HUES6 (cell line): ENCODE measurements at regions not wholly inside any gene's neighbourhood (a gene's known extent, or its start where the extent isn't known, plus 50 kb on each side); places are given as distances from the start of the nearest gene placed in this dataset.
"Not testable (repeated sequence)": the region's sequence is repeated elsewhere in the genome, so short reads cannot be mapped to it uniquely, and the experiment has no call there.

Source experiments
- H3K27ac ChIP-seq: 2 replicates; pipeline ENCODE4 v1.7.0; 2013; ENCODE audit warnings: low read depth, mild to moderate bottlenecking, low read length, inconsistent platforms
- H3K27me3 ChIP-seq: 2 replicates; pipeline ENCODE4 v1.6.1; 2013; ENCODE audit warnings: low read length; ENCODE audit not compliant: control insufficient read depth, insufficient read depth
- H3K36me3 ChIP-seq: 2 replicates; pipeline ENCODE4 v1.6.1; 2013; ENCODE audit warnings: low read length; ENCODE audit not compliant: control insufficient read depth, insufficient read depth
- H3K4me1 ChIP-seq: 2 replicates; pipeline ENCODE4 v1.6.1; 2013; ENCODE audit warnings: low read length; ENCODE audit not compliant: control insufficient read depth, insufficient read depth
- H3K4me3 ChIP-seq: 2 replicates; pipeline ENCODE4 v1.5.1; 2013; ENCODE audit warnings: low read depth, low read length
- H3K9ac ChIP-seq: one replicate; pipeline ENCODE4 v1.6.1; 2013; ENCODE audit warnings: mild to moderate bottlenecking, low read length
- H3K9me3 ChIP-seq: 2 replicates; pipeline ENCODE4 v1.6.1; 2013; ENCODE audit warnings: low read depth, low read length; ENCODE audit not compliant: control insufficient read depth, insufficient read depth

DNA sequence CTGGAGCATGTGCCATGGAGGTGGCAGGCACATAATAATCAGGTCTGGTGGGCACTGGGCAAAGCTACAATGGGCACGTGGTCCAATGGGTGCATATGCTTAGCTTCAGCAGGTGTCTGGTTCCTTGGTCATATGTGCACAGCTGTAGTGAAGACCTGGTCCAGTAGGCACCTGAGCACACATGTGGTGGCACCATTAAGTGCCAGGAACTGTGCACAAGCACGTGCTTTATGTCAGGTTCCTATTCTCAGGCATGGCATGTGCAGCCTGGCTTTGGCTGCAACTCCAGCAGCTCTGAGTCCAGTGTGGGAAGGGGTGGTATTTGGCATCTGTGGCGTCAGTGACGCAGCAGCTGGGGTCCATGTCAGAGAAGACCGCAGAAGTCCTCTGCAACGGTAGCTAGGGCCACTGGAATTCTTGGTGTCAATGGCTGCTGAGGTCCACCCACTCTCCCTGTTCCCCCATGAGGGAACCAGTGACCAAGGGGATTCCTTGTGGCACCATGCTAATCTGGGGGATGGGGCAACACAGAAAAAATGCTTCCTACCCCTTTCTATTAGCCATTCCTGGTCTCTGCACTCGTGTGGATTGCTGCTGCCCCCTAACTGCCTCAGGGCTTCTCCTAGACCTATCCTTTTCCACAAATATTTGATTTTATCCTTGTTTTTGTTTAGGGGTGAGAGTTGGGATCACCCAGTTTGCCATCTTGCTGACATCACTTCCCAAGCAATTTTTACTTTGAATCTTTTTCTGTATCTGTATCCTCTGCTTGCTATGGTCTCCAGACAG is 262.9 kb upstream of the MAP2 start:
- H3K4me1 ChIP-seq = peaks cover 8% of the 10 kb centered on the region; the same call in 1 of the 2 replicates
- H3K4me3 ChIP-seq = no peak overlapping the region
- no peaks in the 10 kb centered on the region for H3K27me3 ChIP-seq
- H3K9me3 ChIP-seq = no peaks in the 10 kb centered on the region
- H3K27ac ChIP-seq = no peak overlapping the region
- no peak overlapping the region for H3K9ac ChIP-seq
- no peaks in the 10 kb centered on the region for H3K36me3 ChIP-seq

DNA sequence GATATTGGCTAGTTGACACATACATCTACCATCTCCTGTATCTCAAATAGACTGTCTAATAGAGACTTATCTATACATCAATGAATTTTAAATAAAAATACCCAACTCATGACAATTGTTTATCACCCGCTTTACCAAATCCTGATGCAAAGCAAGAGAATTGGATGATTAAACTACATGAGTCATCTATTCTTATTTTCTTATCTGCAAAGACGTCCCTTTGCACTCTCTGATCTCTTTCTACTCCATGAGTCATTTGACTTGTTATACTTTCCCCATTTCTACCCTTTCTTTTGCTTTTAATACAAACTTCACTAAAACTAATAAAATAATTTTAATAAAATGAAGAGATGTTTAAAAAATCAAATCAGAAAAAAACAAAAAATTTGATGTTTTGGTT is 261.7 kb upstream of the MAP2 start:
- H3K4me3 ChIP-seq = no peak overlapping the region
- no peak overlapping the region for H3K9ac ChIP-seq
- no peaks in the 10 kb centered on the region for H3K36me3 ChIP-seq
- peaks cover 4% of the 10 kb centered on the region; the same call in 1 of the 2 replicates for H3K4me1 ChIP-seq
- H3K27ac ChIP-seq = no peak overlapping the region
- H3K27me3 ChIP-seq = no peaks in the 10 kb centered on the region
- no peaks in the 10 kb centered on the region for H3K9me3 ChIP-seq

DNA sequence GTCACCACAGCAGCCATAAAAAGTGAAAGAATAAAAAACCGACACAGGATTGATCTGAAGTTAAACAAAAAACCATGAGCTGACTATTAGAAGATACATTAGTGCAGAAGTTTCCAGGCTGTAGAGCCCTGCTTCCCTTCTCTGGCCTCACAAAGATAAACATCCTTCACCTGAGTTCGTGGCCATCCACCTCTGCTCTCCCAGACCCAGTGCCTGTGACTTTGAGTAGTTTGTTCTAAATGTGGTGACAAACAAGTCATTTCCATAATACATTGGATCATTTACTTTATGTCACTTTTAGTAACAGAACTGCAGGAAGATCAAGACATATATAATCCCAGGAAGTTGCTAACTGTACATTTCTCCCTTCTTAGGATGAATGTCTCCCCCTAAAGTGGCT is 241.9 kb upstream of the MAP2 start:
- Histone ChIP-seq H3K9me3 (no peaks in the 10 kb centered on the region), H3K36me3 (no peaks in the 10 kb centered on the region), H3K4me3 (no peak overlapping the region), H3K27ac (no peak overlapping the region), H3K9ac (no peak overlapping the region), H3K4me1 (no peaks in the 10 kb centered on the region), H3K27me3 (no peaks in the 10 kb centered on the region)

DNA sequence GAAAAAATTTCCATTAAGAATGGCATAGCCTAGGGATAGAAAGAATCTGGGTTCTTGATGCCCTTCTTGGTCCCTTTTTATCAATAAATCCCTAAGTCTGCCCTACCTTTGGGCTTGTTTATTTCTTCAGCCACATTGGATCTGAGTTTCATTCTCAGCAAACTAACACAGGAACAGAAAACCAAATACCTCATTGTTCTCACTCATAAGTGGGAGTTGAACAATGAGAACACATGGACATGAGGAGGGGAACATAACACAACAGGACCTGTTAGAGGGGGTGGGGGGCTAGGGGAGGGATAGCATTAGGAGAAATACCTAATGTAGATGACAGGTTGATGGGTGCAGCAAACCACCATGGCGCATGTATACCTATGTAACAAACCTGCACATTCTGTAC is 237.0 kb upstream of the MAP2 start:
- not testable (repeated sequence) for H3K27ac ChIP-seq, H3K36me3 ChIP-seq, H3K27me3 ChIP-seq, H3K9ac ChIP-seq, H3K9me3 ChIP-seq, H3K4me3 ChIP-seq, H3K4me1 ChIP-seq

- no peak overlapping the region for H3K9ac ChIP-seq
- no peak overlapping the region for H3K27ac ChIP-seq
Measured at GRCh38 chr2:209189893-209190292, 234.0 kb upstream of the MAP2 start.

DNA sequence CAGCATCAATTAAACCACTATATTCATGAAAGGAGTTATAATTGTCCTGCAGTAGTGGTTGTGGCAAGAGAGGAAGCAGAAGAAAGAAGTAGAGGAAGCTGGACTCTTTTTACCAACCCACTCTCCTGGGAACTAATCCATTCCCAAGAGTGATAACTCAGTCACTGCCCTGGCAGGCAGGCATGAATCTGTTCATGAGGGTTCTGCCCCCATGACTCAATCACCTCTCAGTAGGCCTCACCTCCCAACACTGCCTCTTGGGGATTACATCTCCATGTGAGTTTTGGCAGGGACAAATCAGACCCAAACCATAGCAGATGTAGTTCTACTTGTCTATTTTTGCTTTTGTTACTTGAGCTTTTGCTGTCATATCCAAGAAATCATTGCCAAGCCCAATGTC is 232.7 kb upstream of the MAP2 start:
- Histone ChIP-seq H3K4me3 (no peak overlapping the region), H3K27me3 (no peaks in the 10 kb centered on the region), H3K9me3 (0 out of 2 replicates have a peak, but pooled peaks cover 2% of the 10 kb centered on the region), H3K4me1 (peaks cover 5% of the 10 kb centered on the region; the same call in 1 of the 2 replicates), H3K9ac (no peak overlapping the region), H3K36me3 (no peaks in the 10 kb centered on the region), H3K27ac (no peak overlapping the region)

More at GRCh38 chr2:209189893-209190292, 234.0 kb upstream of the MAP2 start:
- Histone ChIP-seq H3K4me3 (no peak overlapping the region), H3K4me1 (peaks cover 5% of the 10 kb centered on the region; the same call in 1 of the 2 replicates), H3K27me3 (no peaks in the 10 kb centered on the region), H3K9me3 (no peaks in the 10 kb centered on the region), H3K36me3 (no peaks in the 10 kb centered on the region)

- H3K4me3 ChIP-seq = no peak overlapping the region
Measured at GRCh38 chr2:209194717-209195116, 229.1 kb upstream of the MAP2 start.

GRCh38 chr2:209208211-209208610 is 215.6 kb upstream of the MAP2 start:
- Histone ChIP-seq H3K9ac (no peak overlapping the region), H3K9me3 (0 out of 2 replicates have a peak, but pooled peaks cover 1% of the 10 kb centered on the region), H3K27ac (no peak overlapping the region), H3K4me1 (no peaks in the 10 kb centered on the region), H3K27me3 (no peaks in the 10 kb centered on the region), H3K4me3 (no peak overlapping the region), H3K36me3 (no peaks in the 10 kb centered on the region)

More at GRCh38 chr2:209194717-209195116, 229.1 kb upstream of the MAP2 start:
- H3K27ac ChIP-seq = no peak overlapping the region
- H3K9ac ChIP-seq = no peak overlapping the region
- no peaks in the 10 kb centered on the region for H3K36me3 ChIP-seq
- peaks cover 7% of the 10 kb centered on the region; the same call in 1 of the 2 replicates for H3K9me3 ChIP-seq
- peaks cover 5% of the 10 kb centered on the region; the same call in 1 of the 2 replicates for H3K4me1 ChIP-seq
- H3K27me3 ChIP-seq = no peaks in the 10 kb centered on the region

DNA sequence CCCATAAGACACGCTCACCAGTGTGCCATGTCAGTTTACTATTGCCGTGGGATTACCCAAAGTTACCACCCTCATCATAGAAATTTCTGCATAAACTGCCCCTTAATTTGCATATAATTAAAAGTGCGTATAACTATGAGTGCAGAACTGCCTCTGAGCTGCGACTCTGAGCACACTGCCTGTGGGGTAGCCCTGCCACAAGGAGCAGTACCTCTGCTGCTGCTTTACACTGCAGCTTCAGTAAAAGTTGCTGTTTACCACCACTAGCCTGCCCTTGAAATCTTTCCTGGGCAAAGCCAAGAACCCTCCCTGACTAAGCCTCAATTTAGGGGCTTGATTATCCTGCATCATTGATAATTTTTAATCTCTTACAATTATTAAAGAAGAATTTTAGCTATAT is 213.9 kb upstream of the MAP2 start:
- H3K9me3 ChIP-seq = no peaks in the 10 kb centered on the region
- no peaks in the 10 kb centered on the region for H3K36me3 ChIP-seq
- H3K27me3 ChIP-seq = no peaks in the 10 kb centered on the region
- no peak overlapping the region for H3K27ac ChIP-seq
- H3K9ac ChIP-seq = no peak overlapping the region
- H3K4me3 ChIP-seq = no peak overlapping the region
- H3K4me1 ChIP-seq = no peaks in the 10 kb centered on the region

GRCh38 chr2:209230560-209230959 is 193.3 kb upstream of the MAP2 start:
- Histone ChIP-seq H3K4me3 (no peak overlapping the region), H3K36me3 (no peaks in the 10 kb centered on the region), H3K27ac (no peak overlapping the region), H3K4me1 (no peaks in the 10 kb centered on the region), H3K9me3 (peaks cover 3% of the 10 kb centered on the region; the same call in 1 of the 2 replicates), H3K9ac (no peak overlapping the region), H3K27me3 (no peaks in the 10 kb centered on the region)

DNA sequence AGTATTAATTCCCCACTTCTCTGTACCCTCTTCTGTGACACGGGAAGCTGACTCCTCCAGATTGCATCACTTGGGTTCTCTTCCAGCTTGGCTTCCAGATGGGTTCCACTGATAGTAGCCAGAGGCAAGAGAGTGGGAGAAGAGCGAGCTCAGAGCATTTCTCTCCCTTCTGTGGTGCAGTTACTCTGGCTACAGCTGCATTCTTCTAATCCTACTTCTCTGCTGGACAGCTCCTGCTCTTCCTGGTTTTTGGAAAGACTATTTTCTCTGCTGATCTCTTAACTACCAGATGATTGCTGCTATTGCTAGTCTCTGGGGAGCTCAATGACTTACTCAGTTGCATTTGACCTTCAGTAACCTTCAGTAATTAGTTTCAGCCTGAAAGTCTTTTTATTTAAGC is 187.5 kb upstream of the MAP2 start:
- Histone ChIP-seq H3K4me3 (no peak overlapping the region), H3K9ac (no peak overlapping the region), H3K9me3 (peaks cover 1% of the 10 kb centered on the region; the same call in 1 of the 2 replicates), H3K36me3 (no peaks in the 10 kb centered on the region), H3K27ac (no peak overlapping the region), H3K27me3 (no peaks in the 10 kb centered on the region), H3K4me1 (peaks cover 2% of the 10 kb centered on the region; the same call in 1 of the 2 replicates)
